Heart right ventricle (tissue), 16 donors: ENCODE measurements at regions not wholly inside any gene's neighbourhood (a gene's known extent, or its start where the extent isn't known, plus 50 kb on each side); places are given as distances from the start of the nearest gene placed in this dataset.

Source experiments
- ATAC-seq, 8 donors: fragments of 200-7000 bp; cut with Tn5 transposase; one replicate each; pipeline ENCODE4 v1.9.1; 2020; ENCODE audit warnings: mild to moderate bottlenecking in 8 of 8, moderate library complexity in 8 of 8, moderate number of reproducible peaks in 1 of 8
- DNase-seq, 2 donors: peaks; one replicate each; pipeline ENCODE4 v3.0.0-alpha.2; 2020
- H3K27ac ChIP-seq, 10 donors: fragments of 200-600 bp; sonication (generic) in 2 of 10; one replicate each; pipeline versions ENCODE4 v1.5.0 to v1.8.0; 2020 to 2022; ENCODE audit warnings: mild to moderate bottlenecking in 3 of 10
- H3K27me3 ChIP-seq, 7 donors: fragments of 200-600 bp; one replicate each; pipeline ENCODE4 v1.8.0; 2021 to 2022; ENCODE audit warnings: mild to moderate bottlenecking in 2 of 7
- H3K36me3 ChIP-seq, 9 donors: fragments of 200-600 bp; sonication (generic) in 1 of 9; one replicate each; pipeline versions ENCODE4 v1.5.0 to v1.8.0; 2020 to 2022; ENCODE audit warnings: mild to moderate bottlenecking in 2 of 9
- H3K4me1 ChIP-seq, 9 donors: fragments of 200-600 bp; sonication (generic) in 1 of 9; one replicate each; pipeline versions ENCODE4 v1.5.0 to v1.8.0; 2020 to 2022; ENCODE audit warnings: mild to moderate bottlenecking in 4 of 9
- H3K4me3 ChIP-seq, 10 donors: fragments of 200-600 bp; sonication (generic) in 2 of 10; one replicate each; pipeline versions ENCODE4 v1.5.0 to v1.8.0; 2020 to 2022; ENCODE audit warnings: mild to moderate bottlenecking in 7 of 10, moderate library complexity in 2 of 10
- H3K9me3 ChIP-seq, 11 donors: fragments of 200-600 bp in 10 of 11; sonication (generic) in 2 of 11; one replicate each; pipeline versions ENCODE4 v1.5.0 to v1.8.0; 2013 to 2022; ENCODE audit warnings: mild to moderate bottlenecking in 2 of 11, control low read depth in 1 of 11, moderate library complexity in 1 of 11
- WGBS, 2 donors: extraction: QIAGEN DNeasy Blood & Tissue Kit; methylation state at CpG; one replicate each; pipeline ENCODE4 v1.1.7; 2013; ENCODE audit warnings: inconsistent platforms in 1 of 2; 5-methylcytosine and 5-hydroxymethylcytosine counted together
- intact Hi-C, 10 donors: fragments of 100-400 bp; cut with DNase I; formaldehyde crosslinking; loops; one replicate each; pipeline versions ENCODE4 v1.11.1 to v1.14.2; 2022
- TF ChIP-seq, protein P1 (sequence below), 9 donors: fragments of 200-600 bp; sonication (generic) in 2 of 9; IDR thresholded peaks; one replicate each; pipeline versions ENCODE4 v1.5.0 to v1.8.0; 2021 to 2022; ENCODE audit warnings: antibody characterized with exemption in 9 of 9, mild to moderate bottlenecking in 5 of 9, moderate library complexity in 1 of 9
- donor health status: Arrhythmogenic right ventricular cardiomyopathy.
- donor health status: ischemic (EF 13 %, LVEDD 7.1; RV severe dilation, severe dysfunction).
- donor health status: healthy with polysubstance abuse.
- donor health status: DM: no; HTN: yes; CAD: no.
- donor health status: DM: no; HTN: no; CAD: no.
- donor health status: ischemic (EF 25% LVEDD 6.9; RV normal size, moderate dysfunction).
- donor health status: ischemic (EF 25% LVEDD 5.7; RV mildly dilated, moderate dysfunction).
- donor health status: healthy.
- donor health status: DM: yes; HTN: yes; CAD: no.
- donor health status: Ischemic cardiomyopathy.
- donor health status: ischemic (EF 35%, LVEDD 5.7; RV mildly dilated, moderate dysfunction).
- donor health status: nonischemic (EF 11% LVEDD 7.7; RV severe dilation, severe dysfunction).
- donor health status: DM: yes; HTN: yes; CAD: no.
- donor health status: PGD.
- donor health status: ischemic (EF 29% LVEDD 5.4; RV normal size, mild dysfunction).
- donor health status: nonischemic (EF 23%, LVEDD 6.1; RV moderate dilation, normal function).

DNA sequence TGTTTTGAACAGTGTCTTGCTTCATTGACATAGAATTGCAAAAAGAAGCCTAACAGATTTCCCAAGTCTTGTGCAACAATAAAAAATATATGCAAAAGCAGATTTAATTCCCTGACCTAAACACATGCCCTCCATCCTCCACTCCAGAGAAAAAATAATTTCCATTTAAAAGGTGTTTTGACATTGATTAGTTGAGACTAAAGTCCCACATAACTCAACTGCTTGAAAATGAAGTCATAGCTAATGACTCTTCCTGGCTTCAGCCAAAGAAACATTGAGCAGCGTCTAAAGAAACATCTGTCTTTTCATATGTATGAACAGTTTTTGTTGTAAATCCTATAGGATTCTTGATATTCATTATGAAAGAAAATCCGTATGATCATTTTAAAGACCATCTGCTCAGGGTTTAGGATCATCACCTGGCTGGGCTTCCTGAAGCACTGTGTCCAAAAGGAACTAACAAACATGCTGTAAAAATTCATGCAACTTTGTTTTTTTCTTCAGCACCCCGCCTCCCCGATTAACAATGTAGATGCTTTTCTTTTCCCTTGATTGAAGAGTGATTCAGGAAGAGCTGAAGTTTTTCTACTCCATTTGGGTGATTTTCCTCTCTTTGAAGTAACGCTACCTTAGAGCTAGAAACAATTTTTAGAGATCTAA lies 273.4 kb downstream of the HS3ST1 start:
- TF ChIP-seq, protein P1, sequence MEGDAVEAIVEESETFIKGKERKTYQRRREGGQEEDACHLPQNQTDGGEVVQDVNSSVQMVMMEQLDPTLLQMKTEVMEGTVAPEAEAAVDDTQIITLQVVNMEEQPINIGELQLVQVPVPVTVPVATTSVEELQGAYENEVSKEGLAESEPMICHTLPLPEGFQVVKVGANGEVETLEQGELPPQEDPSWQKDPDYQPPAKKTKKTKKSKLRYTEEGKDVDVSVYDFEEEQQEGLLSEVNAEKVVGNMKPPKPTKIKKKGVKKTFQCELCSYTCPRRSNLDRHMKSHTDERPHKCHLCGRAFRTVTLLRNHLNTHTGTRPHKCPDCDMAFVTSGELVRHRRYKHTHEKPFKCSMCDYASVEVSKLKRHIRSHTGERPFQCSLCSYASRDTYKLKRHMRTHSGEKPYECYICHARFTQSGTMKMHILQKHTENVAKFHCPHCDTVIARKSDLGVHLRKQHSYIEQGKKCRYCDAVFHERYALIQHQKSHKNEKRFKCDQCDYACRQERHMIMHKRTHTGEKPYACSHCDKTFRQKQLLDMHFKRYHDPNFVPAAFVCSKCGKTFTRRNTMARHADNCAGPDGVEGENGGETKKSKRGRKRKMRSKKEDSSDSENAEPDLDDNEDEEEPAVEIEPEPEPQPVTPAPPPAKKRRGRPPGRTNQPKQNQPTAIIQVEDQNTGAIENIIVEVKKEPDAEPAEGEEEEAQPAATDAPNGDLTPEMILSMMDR (IDR thresholded peaks at IDR 0.05), result no peak
- H3K9me3 ChIP-seq, result no peaks in the 10 kb centered on the region
- H3K27ac ChIP-seq, result no peak overlapping the region
- DNase-seq, result no peak
- peaks cover 0 to 5% (median 0%) of the 10 kb centered on the region in 7 donors for H3K27me3 ChIP-seq
- H3K4me3 ChIP-seq, result no peak overlapping the region
- H3K36me3 ChIP-seq, result no peaks in the 10 kb centered on the region
- no peaks in the 10 kb centered on the region for H3K4me1 ChIP-seq
- no peak for ATAC-seq
- WGBS, 2 donors, result 69% methylated on average over 5 of the region's 5 CpGs
- intact Hi-C loops, result no loop called here

DNA sequence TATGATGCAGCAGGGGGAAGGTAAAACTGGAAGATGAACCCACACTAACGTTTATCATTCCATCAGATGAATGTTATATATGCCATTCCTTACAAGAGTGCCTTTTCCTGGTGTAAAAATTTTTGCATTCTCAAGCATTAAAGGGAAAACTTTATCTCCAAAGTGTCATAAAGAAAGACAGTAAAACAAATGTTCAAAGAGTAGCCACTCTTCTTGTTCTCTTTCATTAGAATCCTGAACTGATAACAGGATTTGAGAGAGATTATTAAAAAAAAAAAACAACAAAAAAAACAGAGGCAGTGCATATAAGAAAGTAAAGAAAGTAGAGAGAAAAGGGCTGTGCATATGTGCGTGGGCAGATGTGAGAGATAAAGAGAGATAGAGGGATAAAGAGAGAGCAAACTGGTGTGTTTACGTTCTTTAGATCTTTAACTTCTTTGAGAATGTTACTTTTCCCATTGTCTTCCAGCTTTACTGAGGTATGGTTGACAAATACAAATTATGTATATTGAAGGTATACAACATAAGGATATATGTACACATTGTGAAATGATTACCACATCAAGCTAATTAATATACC lies 275.4 kb downstream of the HS3ST1 start:
- DNase-seq (no peak), ATAC-seq (no peak)
- H3K27ac ChIP-seq, result no peak overlapping the region
- 59 to 64% methylated on average over 3 of the region's 3 CpGs for WGBS, 2 donors
- no peaks in the 10 kb centered on the region for H3K36me3 ChIP-seq
- TF ChIP-seq, protein P1 (IDR thresholded peaks at IDR 0.05), result no peak
- peaks cover 0 to 9% (median 0%) of the 10 kb centered on the region in 7 donors for H3K27me3 ChIP-seq
- intact Hi-C loops, result no loop called here
- no peaks in the 10 kb centered on the region for H3K4me1 ChIP-seq
- no peak overlapping the region for H3K4me3 ChIP-seq
- H3K9me3 ChIP-seq, result no peaks in the 10 kb centered on the region

DNA sequence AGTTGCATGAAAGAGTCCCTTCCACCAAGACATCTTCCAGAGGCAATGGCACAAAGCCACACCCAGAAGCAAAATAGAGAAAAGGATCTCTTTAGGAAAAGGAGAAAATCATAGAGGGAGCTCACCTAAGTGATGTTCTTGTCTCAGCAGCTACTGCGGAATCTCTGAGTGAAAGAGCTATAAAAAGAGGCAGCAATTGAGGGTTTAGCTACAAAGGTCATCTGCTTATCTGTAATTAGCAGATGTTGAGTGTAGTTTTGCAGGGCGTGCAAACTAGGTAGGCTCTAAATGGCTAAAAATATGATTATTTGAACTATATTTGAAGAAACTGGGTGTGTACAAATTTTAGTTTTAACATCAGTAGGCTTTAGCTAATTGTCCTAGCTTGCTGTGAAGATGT lies 276.0 kb downstream of the HS3ST1 start:
- TF ChIP-seq, protein P1 (IDR thresholded peaks at IDR 0.05), result no peak
- no peak overlapping the region for H3K4me3 ChIP-seq
- peaks cover 0 to 9% (median 0%) of the 10 kb centered on the region in 7 donors for H3K27me3 ChIP-seq
- WGBS, 2 donors, result 55 to 60% methylated on average over 2 of the region's 2 CpGs
- DNase-seq (no peak), ATAC-seq (no peak)
- H3K27ac ChIP-seq, result no peak overlapping the region
- no peaks in the 10 kb centered on the region for H3K36me3 ChIP-seq
- no peaks in the 10 kb centered on the region for H3K4me1 ChIP-seq
- H3K9me3 ChIP-seq, result no peaks in the 10 kb centered on the region
- intact Hi-C loops, result no loop called here

DNA sequence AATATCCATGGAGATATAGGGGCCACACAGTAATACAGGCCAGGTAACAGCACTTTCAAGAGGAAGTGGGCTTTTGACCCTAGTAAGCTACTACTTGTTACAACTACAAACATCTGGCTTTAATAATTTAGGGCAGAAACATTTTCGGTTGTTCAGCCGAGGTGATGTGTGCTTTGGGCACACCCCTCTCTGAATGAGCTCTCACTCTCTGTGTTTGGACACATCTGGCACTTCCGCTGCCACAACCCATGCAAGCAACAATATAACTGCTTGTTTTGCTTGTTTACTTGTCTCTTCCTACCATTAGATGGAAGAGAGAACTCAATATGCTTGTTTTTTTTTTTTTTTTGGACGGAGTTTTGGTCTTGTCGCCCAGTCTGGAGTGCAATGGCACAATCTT lies 277.2 kb downstream of the HS3ST1 start:
- Histone ChIP-seq H3K36me3 (no peaks in the 10 kb centered on the region), H3K4me3 (no peak overlapping the region), H3K4me1 (no peaks in the 10 kb centered on the region), H3K27ac (no peak overlapping the region), H3K27me3 (peaks cover 0 to 9% (median 0%) of the 10 kb centered on the region in 7 donors), H3K9me3 (no peaks in the 10 kb centered on the region)
- TF ChIP-seq, protein P1 (IDR thresholded peaks at IDR 0.05), result no peak
- DNase-seq (no peak), ATAC-seq (no peak)
- 93% methylated on average over 5 of the region's 5 CpGs for WGBS, 2 donors
- intact Hi-C loops, result no loop called here
